Stimulated activated CD8-positive, alpha-beta memory T cell treated with anti-CD3 and anti-CD28 coated beads, Interleukin-15, amount 100 ng/mL, for 1 hour (primary cell): ENCODE measurements at regions not wholly inside any gene's neighbourhood (a gene's known extent, or its start where the extent isn't known, plus 50 kb on each side); places are given as distances from the start of the nearest gene placed in this dataset.
A peak's percentile ranks its signal among the peaks of the same experiment; 100 is the strongest.

ENCODE experiments used
- DNase-seq: peaks from one replicate; pipeline ENCODE4 v3.0.0-alpha.2; 2020; ENCODE audit warnings: low read depth

DNA sequence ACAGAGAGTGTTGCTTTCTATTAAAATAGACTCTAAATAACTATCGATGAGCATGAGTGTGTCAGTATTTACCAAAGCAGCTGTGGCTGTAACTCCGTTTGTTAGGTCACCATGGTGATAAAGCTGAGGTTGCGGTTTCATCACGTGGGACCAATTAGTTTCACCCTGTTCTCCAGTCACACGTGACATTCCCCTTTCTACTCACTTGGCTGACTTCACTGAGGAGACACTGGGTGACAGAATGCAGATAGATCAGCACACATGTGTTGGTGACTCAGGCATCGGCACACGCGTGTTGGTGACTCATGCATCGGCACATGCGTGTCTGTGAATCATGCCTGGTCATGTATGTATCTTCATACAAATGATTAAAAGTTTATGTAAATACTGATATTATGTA is 285.4 kb downstream of the THBS2 start:
- DNase-seq: peak; percentile 2

DNA sequence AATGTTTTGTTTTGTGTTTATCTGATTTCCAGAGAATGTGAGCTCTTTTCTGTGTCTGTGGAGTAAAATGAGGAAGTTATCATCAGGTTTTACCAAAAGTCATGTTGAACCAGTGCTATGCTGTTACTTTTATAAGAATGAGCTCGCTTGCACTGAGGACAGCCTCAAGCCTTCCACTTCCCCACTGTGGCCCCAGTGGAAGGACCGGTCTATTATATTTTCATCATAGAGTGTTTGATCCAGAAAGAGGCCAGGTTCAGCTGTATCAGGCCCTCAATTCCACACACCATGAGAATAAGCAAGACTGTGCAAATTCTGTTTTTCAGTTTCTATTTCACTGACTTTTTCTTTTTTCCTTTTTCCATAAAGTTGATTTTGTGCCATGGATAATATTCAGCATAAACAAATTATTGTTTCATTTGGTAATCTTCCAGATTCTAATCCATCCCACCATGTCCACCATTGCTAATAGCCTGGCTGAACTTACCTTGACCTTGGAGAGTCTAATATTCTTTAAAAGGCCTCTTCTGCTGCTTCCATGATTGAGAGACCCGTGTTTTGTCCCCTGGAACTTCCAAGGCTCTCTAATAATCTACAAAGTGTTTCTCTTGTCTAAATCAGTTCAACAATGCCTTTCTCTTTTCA is 286.2 kb downstream of the THBS2 start:
- DNase-seq: no peak

DNA sequence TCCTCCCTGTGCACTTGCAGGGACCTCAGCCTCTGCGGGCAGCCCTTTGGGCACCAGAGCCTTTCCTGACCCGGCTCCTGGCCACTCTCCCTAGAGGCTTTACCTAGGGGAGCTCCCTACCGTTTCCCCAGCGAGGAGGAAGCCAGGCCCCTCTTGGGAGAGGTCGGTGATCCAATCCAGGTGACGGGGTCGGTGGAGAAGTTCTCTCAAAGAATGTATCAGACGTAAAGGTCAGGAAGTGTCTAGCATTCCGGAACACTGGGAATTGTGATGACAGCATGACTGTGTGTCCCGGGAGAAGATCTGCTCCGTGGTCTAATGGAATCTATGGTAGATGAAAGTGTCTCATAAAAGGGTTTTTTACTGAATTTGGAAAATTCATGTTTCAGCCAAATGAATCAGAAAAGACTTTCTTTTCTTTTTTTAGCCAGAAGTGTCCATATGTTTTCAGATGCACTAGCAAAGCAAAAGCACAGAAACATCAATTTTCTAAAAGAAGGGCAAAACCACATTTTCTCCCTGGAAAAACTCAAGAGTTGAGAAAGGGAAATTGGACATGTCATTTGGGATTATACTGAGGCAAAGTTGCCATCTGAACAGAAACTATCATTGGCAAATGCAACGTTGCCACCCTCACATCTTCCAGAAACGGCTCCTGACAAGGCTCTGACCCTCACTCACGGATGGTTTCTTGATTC is 289.4 kb downstream of the THBS2 start:
- no peak for DNase-seq

DNA sequence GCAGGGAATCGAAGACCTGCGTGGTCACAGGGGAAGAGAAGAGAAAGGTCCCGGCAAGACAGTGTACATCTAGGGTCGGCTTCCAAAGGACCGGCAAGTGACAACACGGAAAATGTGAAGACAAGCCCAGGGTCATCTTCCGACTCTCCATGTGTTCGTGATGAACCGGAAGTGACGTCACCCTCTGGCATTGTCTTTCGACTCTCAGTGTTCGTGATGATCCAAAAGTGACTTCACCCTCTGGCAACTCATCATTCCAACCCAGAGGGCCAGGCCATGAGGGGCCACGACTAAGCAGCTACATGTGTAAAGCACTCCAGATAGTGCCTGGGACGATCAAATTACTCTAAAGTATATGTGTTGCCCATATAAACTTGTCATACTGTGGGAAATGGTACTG is 290.8 kb downstream of the THBS2 start:
- no peak for DNase-seq

DNA sequence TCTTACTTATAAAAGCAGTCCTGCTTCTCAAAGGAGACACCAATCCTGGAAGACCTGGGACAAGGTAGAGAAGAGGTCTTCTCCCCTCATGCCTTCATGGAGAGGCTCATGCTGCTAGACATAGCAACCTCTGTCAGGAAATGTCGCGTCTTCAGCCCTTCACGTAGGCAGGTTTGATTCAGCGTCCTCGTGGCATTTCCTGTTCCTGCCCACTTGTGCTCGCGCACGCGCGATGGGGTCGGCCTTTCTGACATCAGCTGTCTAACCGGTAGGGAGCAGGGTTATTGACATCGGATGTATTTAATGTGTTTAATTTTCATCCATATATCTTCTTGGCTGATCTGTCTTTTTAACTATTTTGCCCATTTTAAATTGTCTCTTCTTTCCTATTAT is 292.4 kb downstream of the THBS2 start:
- DNase-seq: no peak

DNA sequence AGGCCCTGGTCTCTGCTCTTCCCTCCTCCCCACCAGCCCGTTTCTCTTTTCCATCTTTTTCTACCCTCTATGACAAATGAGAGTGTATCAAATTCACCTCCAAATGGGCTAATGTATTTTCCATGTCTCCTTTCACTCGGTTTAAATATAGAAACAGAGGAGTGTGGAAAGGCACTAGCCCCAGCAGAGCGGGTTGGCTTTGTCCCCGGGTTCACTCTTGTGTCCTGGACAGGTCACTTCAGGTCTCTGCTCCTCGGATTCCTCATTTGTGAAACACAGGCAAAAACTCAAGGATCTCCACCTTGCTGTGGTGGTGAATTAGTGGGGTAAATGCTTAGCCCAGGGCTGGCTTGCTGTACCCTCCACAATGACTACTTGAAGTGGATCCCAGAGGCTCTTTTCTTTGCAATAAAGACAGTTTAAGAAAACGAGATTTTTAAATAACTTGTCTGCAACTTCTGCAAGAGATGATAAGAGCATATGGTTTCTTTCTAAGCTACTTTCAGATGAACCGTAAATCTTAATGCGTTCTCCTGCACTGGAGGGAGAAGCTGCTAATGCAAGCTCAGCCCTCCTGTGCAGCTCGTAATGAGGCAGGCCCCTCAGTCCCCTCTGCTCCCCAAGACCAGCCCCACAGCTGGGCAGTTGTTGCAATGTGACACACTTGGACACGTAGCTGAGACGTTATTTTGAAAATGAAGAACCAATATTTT is 292.9 kb downstream of the THBS2 start:
- no peak for DNase-seq

DNA sequence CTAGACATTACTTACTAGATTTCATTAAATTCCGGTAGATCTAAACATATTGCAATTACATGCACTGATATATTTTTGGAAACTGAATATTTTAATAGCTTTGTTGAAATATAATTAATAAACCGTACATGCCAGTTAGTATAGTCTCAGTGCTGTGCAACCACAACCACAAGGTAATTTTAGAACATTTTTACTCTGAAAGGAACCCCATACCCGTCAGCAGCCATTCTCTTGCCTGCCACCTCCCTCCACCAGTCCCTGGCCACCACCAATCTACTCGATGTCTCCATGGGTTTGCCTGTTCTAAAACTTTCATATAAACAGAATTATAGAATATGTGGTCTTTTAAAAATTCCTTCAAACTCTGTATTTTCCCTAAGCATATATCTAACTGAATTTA is 293.9 kb downstream of the THBS2 start:
- DNase-seq: no peak

DNA sequence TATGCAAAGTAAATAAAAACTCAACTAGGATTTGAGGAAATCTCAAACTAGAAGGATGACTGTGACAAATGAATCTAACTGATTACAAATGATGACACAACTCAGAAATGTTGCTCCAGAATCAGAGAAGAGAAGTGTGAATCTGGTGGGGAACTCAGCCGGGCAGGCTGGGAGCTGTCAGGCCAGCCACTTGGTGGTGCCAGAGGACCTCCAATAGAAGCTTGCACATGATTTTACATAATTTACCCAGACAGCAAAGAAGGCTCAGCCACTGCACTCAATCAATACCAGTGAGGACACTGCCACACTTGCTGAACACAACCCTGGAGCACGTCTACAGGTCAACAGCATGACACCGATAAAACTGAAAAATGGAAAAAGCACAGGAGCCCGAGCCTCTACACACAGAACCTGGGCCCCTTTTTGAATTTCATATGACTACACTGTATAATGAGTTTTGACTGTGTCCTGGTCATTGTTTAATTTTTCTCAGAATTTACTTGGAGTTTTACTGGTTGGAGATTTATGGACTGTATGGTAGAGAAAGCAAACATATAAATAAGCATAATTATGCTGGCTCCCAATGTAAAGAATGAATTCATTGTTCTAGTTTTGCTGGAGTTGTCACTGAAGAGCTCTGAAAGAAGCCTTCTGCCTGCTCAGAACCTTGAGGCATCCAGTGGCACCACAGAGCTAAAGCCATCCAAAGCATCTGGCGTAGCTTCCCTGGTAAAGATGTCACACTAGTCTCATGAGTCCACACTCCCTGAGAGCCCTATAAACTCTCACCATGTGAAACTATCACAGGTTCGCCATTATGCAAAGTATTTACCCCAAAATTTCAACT is 296.5 kb downstream of the THBS2 start:
- no peak for DNase-seq

DNA sequence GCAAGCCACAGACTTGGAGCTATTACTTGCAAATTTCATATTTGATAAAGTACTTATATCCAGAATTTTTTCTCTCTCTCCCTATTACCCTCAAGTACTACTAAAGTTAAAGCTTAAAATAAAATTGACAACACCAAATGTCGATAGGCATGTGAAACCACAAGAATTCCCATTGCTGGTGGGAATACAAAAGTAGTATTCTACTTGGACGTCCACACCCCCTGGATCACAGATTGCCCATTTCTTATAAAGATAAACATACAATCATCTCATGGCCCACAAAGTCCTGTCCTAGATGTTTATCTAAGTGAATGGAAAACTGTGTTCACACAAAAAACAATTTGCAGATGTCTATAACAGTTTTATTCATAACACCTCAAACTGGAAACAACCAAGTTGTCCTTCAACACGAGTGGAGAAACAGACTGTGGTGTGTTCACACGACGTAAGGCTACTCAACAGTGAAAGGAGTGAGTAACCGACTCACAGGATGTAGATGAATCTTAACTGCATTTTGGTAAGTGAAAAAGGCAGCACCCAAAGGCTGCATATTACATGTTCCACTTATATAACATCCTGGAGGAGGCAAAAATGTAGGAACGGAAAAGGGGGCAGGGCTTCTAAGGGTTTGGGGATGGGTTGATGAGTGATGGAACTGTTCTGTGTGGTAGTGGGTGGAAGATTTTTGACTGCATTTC is 297.4 kb downstream of the THBS2 start:
- no peak for DNase-seq

DNA sequence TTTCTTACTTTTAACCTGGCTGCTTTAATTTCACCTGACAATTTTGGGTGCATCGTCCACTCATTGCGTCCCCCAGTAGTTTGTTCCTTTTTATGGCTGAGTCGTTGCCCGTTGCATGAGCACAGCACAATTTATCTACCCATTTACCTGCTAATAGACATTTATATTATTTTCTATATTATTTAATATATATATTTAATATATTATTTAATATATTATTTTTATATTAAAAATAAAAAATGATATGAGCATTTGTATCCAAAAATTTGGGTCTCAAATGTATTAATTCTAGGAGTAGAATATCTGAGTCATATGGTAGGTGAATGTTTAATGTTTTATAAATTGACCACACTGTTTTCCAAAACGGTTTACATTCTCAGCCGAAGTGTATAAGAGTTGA is 300.2 kb downstream of the THBS2 start:
- no peak for DNase-seq

DNA sequence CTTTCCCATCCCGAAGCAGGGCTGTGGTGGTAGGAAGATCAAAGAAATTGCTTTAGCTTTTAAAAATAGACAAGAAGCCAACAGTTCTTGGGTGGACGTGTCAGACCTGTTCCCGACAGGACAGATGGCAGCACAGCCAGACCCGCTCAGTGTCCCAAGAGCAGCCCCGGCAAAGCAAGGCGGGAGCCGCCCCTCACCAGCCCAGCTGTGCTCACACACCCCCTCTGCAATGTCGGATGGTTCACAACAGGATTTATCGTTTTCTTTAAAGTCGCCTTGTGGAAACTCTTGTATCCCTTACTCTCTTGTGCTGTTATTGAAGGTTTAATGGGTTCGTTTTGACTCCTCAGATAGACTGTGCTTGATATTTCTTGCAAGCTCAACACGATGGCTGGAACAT is 302.4 kb downstream of the THBS2 start:
- DNase-seq: no peak

DNA sequence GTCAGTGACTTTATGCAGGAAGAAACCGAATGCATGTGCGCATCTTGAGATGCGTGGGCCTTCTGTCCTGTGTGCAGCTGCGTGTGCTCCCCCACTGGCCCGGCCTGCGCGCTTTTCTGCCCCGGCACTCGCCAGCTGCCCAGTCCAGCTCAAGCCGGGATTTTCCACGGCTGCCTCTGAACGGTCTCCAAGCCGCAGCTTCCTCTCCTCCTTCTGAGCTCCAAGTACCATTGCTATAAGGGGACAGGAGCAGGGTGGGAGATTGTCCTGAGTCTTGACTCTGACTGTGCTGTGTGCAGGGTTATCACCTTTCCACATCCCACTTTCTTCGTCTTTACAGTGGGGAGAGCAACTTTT is 302.8 kb downstream of the THBS2 start:
- no peak for DNase-seq

DNA sequence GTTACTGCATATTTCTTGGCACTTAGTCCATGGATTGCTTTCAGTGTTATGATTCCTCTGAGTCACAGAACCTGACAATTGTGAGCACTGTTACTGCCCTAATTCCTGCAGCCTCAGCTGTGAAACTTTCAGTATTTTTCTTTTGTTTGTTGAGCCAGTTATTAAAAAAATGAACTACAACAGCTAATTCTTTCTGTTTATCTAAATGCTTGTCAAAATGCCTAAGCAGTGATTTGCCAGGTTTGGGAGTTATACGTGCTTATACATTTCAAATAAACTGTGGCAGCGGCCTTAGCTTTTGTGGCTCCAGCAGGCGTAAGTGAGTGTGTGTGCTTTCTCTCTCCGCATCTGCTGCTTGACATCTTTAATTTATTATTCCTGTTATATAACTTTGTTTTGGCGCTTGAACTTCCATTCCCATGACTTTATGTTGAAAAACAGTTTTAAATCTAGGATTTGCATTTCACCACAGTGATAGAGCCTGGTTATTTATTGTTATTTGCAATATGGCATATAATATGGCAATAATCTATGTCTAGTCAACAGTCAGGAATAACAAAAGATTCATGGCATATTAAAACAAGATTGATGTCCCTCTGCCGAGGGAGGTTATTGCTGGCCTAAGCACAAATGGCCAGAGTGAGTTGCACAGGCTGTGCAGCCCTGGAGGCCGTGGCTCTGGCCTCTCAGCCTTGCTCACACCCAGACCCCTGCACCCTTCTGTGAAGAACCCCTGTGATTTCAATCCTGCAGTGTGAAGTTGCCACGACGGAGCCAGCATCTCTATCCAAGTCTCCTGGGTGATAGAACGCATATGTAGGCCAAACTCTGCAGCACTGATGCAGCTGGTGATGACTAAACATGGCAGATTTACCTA is 303.4 kb downstream of the THBS2 start:
- DNase-seq: no peak

DNA sequence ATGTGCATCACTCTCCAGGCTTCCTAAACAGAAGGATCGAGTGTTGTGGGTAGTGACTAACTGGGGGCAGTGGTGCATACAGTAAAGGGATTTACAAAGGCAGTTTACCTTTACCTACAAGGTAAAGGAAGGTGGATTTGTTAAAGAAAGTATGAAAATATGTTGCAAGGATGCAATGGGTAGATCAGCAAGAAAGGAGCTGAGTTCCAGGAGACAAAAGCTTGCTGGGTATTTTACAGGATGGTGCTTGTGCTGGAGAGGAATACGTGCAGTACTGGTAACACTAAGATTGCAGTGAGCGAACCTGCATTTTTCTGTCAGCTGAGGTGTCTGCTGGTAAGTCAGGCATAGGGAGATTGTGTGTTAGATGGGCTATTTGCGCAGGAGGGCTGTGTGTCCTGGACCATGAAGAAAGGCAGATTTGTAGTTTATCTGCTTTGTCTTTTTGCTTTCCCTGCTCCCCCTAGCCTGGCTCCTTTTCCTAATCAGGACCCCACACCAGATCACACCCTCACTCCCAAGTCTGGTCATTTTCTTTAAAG is 304.6 kb downstream of the THBS2 start:
- no peak for DNase-seq

DNA sequence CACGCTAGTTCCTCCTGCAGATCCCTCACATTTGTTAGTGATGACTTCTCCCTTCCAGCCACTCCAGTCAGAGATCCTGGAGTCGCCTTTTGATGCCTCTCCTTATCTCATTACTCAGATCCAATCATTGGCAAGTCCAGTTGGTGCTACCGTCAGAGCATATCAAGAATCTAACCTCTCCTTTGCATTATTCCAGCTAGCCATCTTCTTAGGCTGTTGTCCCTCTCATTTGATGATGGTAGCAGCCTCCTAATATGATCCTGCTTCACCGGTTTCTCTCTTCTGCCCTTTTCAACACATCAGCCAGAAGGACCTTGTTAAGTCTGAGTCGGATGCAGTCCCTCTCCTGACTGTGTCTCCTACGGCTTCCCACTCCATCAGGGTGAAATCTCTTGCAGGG is 305.6 kb downstream of the THBS2 start:
- no peak for DNase-seq

DNA sequence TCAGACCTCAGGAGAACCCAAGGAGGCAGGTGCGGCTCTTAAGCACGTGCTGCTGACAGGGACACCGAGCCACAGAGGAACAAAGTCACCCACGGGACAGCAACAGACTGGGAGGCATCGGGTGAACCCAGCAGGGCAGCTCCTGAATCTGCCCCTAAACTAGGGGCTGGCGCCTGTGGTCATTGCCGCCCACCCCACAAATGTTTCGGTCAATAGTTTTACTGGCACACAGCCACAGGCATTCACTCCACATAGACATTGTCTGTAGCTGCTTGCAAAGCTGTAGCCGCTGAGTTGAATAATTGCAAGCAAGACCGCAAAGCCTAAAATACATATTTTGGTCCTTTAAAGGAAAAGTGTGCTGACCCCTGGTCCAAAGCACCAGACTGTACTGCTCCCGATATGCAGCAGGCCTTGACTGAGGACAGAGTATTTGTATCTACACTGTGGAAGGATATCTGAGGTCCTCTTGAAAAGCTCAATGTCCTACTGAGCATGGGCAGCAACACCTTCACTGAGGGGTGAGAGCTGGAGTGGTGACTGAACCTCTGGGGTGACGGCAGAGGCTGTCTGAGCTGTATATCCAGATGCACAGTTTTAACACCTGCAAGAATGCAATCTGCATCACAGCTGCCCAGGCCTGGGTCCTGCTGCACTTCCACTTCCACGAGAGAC is 310.3 kb downstream of the THBS2 start:
- no peak for DNase-seq

DNA sequence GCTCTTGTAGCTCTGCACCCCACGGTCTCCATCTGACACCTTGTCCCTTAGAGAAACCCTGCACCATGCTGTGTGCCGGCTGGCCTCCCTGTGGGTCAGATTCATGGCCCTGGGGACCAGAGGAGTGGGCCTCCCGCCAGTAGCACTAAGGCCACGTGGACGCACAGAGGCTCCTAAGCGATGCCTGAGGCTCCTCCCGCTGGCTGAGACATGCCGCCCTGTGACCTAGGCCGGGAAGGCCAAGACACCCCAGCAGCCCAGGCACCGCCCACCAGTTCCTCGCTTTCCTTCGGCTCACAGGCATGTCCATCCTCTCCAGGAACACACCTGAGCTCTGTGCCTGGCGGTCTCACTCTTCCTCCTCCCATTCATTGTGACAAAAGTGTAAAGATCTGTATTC is 311.0 kb downstream of the THBS2 start:
- DNase-seq: no peak

DNA sequence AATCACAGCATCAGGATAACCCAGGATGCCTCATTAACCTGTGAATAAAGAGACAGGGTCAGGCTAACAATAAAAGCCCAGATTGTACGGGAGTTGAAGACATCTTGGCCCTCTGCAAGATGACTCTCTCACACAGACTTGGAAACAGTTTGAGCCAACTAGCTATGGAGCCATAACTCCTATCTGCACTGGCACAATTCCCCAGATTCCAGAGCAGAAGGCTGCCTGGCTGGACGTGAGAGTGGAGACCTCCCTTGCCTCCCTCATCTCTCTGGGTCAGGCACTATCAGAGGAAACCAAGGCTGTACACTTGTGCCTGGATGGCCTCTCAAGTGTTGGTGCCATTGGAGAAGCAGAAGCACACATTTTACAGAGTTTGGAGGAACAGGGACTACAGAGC is 312.6 kb downstream of the THBS2 start:
- DNase-seq: no peak

DNA sequence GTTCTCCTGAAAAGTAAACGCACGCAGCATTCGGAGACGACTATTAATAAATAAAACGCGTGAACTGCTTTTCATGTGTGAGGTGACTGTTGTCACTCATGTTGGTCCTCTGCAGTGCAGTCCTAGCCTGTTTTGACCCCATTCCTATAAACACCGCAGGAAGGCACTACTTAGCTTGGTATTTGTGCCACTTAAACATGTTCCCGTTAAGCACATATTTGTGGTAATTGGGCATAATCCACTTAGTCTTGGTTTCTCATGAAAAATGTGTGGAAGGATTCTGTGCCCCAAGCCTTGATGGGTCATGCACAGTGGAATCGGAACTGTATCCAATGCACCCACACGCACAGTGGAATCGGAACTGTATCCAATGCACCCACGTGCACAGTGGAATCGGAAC is 313.9 kb downstream of the THBS2 start:
- DNase-seq: no peak

DNA sequence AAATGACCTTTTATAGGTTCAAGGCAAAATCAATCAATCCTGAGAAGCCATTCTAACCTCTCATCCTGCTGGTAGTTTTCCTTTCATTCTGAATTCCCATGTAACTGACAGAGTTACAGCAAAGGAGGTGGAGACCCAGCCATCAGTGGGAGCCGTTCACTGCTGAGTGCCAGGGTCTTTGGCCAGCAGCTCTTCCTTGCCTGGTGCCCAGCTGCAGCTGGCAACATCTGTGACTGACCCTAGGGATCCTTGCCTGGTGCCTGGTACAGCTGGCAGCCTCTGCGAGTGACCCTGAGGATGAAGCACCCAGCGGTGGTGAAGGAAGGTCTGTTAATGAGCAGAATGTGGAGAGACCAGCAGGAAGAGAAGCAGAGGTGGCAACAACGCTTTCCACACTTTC is 314.6 kb downstream of the THBS2 start:
- DNase-seq: no peak
